Activated CD4-positive, alpha-beta memory T cell treated with anti-CD3 and anti-CD28 coated beads for 36 hours (primary cell): ENCODE measurements at regions not wholly inside any gene's neighbourhood (a gene's known extent, or its start where the extent isn't known, plus 50 kb on each side); places are given as distances from the start of the nearest gene placed in this dataset.
"Not testable (repeated sequence)": the region's sequence is repeated elsewhere in the genome, so short reads cannot be mapped to it uniquely, and the experiment has no call there.

ENCODE experiments used
- CTCF ChIA-PET: fragments of 350-600 bp; sonication (Branson Sonifier 250); formaldehyde crosslinking; loops from one replicate; lab custom pipeline; 2021; ENCODE audit warnings: antibody characterized with exemption, inconsistent platforms; lab: Charles Lee
- POLR2A ChIA-PET: fragments of 350-600 bp; sonication (Branson Sonifier 250); formaldehyde crosslinking; loops from one replicate; lab custom pipeline; 2021; ENCODE audit warnings: antibody characterized with exemption; lab: Charles Lee
- DNase-seq: peaks from one replicate; pipeline ENCODE4 v3.0.0-alpha.2; 2020
- H3K27ac Mint-ChIP-seq: one replicate; pipeline ENCODE4 v1.8.0; 2021; ENCODE audit warnings: mixed read lengths
- H3K27me3 Mint-ChIP-seq: one replicate; pipeline ENCODE4 v1.8.0; 2021; ENCODE audit warnings: mixed read lengths
- H3K36me3 Mint-ChIP-seq: one replicate; pipeline ENCODE4 v1.8.0; 2021; ENCODE audit warnings: mixed read lengths
- H3K4me1 Mint-ChIP-seq: one replicate; pipeline ENCODE4 v1.8.0; 2021; ENCODE audit warnings: low read depth, mixed read lengths
- H3K4me3 Mint-ChIP-seq: one replicate; pipeline ENCODE4 v1.8.0; 2021; ENCODE audit warnings: mild to moderate bottlenecking, mixed read lengths
- H3K9me3 Mint-ChIP-seq: one replicate; pipeline ENCODE4 v1.8.0; 2021; ENCODE audit warnings: mixed read lengths
- intact Hi-C: fragments of 100-400 bp; cut with micrococcal nuclease; formaldehyde crosslinking; loops from one replicate; pipeline ENCODE4 v1.15.1; 2023

GRCh38 chr20:50328996-50329898, 138.6 kb downstream of the CEBPB start:
- no peak overlapping the region for H3K4me3 Mint-ChIP-seq
- H3K27ac Mint-ChIP-seq = no peak overlapping the region
- no peak for DNase-seq
- H3K9me3 Mint-ChIP-seq = peaks cover 5% of the 10 kb centered on the region
- POLR2A ChIA-PET = no interaction called here
- H3K27me3 Mint-ChIP-seq = peaks cover 6% of the 10 kb centered on the region
- no peaks in the 10 kb centered on the region for H3K36me3 Mint-ChIP-seq
- intact Hi-C loops = no loop called here
- H3K4me1 Mint-ChIP-seq = no peaks in the 10 kb centered on the region
- CTCF ChIA-PET = interaction anchor here (1.4 kb wide), 1 partner anchor 9 kb away, joined by 4 read pairs; no protein-coding TSS in a partner anchor

- Mint-ChIP-seq H3K27ac (no peak overlapping the region), H3K27me3 (peaks cover 6% of the 10 kb centered on the region), H3K4me1 (peaks cover 1% of the 10 kb centered on the region), H3K36me3 (no peaks in the 10 kb centered on the region), H3K4me3 (no peak overlapping the region), H3K9me3 (peaks cover 5% of the 10 kb centered on the region)
- ChIA-PET POLR2A (no interaction called here), CTCF (no interaction called here)
- intact Hi-C loops = no loop called here
- no peak for DNase-seq
Measured at GRCh38 chr20:50329981-50330503, 139.4 kb downstream of the CEBPB start.

- no peaks in the 10 kb centered on the region for H3K36me3 Mint-ChIP-seq
- intact Hi-C loops = no loop called here
- CTCF ChIA-PET = no interaction called here
Measured at GRCh38 chr20:50330504-50331313, 140.1 kb downstream of the CEBPB start.

GRCh38 chr20:50331469-50332363, 141.1 kb downstream of the CEBPB start:
- Mint-ChIP-seq H3K36me3 (no peaks in the 10 kb centered on the region), H3K27me3 (peaks cover 6% of the 10 kb centered on the region), H3K4me3 (no peak overlapping the region), H3K9me3 (peaks cover 5% of the 10 kb centered on the region), H3K4me1 (peaks cover 2% of the 10 kb centered on the region), H3K27ac (no peak overlapping the region)
- ChIA-PET POLR2A (no interaction called here), CTCF (interaction anchor here (0.6 kb wide), 1 partner anchor 418 kb away, joined by 5 read pairs; no protein-coding TSS in a partner anchor)
- DNase-seq = no peak
- intact Hi-C loops = no loop called here

More at GRCh38 chr20:50330504-50331313, 140.1 kb downstream of the CEBPB start:
- no peak overlapping the region for H3K4me3 Mint-ChIP-seq
- peaks cover 5% of the 10 kb centered on the region for H3K9me3 Mint-ChIP-seq
- no peak overlapping the region for H3K27ac Mint-ChIP-seq
- H3K27me3 Mint-ChIP-seq = peaks cover 6% of the 10 kb centered on the region
- no peak for DNase-seq
- H3K4me1 Mint-ChIP-seq = peaks cover 2% of the 10 kb centered on the region
- POLR2A ChIA-PET = no interaction called here

- no peak overlapping the region for H3K27ac Mint-ChIP-seq
- H3K4me1 Mint-ChIP-seq = peaks cover 7% of the 10 kb centered on the region
- ChIA-PET CTCF (no interaction called here), POLR2A (no interaction called here)
- H3K36me3 Mint-ChIP-seq = no peaks in the 10 kb centered on the region
- DNase-seq = no peak
- intact Hi-C loops = no loop called here
- no peak overlapping the region for H3K4me3 Mint-ChIP-seq
- peaks cover 6% of the 10 kb centered on the region for H3K27me3 Mint-ChIP-seq
- H3K9me3 Mint-ChIP-seq = peaks cover 5% of the 10 kb centered on the region
Measured at GRCh38 chr20:50332491-50332980, 141.9 kb downstream of the CEBPB start.

GRCh38 chr20:50333131-50333670, 142.6 kb downstream of the CEBPB start:
- Mint-ChIP-seq H3K4me3 (no peak overlapping the region), H3K9me3 (no peaks in the 10 kb centered on the region), H3K4me1 (peaks cover 14% of the 10 kb centered on the region), H3K27ac (no peak overlapping the region), H3K36me3 (no peaks in the 10 kb centered on the region), H3K27me3 (peaks cover 6% of the 10 kb centered on the region)
- intact Hi-C loops = no loop called here
- ChIA-PET CTCF (no interaction called here), POLR2A (no interaction called here)
- DNase-seq = no peak

- Mint-ChIP-seq H3K4me3 (no peak overlapping the region), H3K4me1 (peaks cover 19% of the 10 kb centered on the region), H3K9me3 (no peaks in the 10 kb centered on the region), H3K27ac (no peak overlapping the region), H3K27me3 (peaks cover 6% of the 10 kb centered on the region), H3K36me3 (no peaks in the 10 kb centered on the region)
- POLR2A ChIA-PET = no interaction called here
- DNase-seq = no peak
- intact Hi-C loops = no loop called here
- CTCF ChIA-PET = interaction anchor here (0.7 kb wide), 1 partner anchor 8 kb away, joined by 4 read pairs; no protein-coding TSS in a partner anchor
Measured at GRCh38 chr20:50333812-50334211, 143.2 kb downstream of the CEBPB start.

- DNase-seq, H3K9me3 Mint-ChIP-seq, H3K4me3 Mint-ChIP-seq, H3K27me3 Mint-ChIP-seq, H3K36me3 Mint-ChIP-seq, intact Hi-C loops, H3K27ac Mint-ChIP-seq: not testable (repeated sequence)
- ChIA-PET CTCF (interaction anchor here (0.7 to 1.3 kb wide), 3 partner anchors 8 to 147 kb away, joined by 3 to 4 read pairs (median 4); no protein-coding TSS in a partner anchor), POLR2A (interaction anchor here (0.7 to 1.1 kb wide), 2 partner anchors 136 to 470 kb away, joined by 3 read pairs; no protein-coding TSS in a partner anchor)
- peaks cover 26% of the 10 kb centered on the region for H3K4me1 Mint-ChIP-seq
Measured at GRCh38 chr20:50334512-50334911, 143.9 kb downstream of the CEBPB start.

- ChIA-PET CTCF (interaction anchor here (1.3 kb wide), 2 partner anchors 132 to 148 kb away, joined by 3 to 4 read pairs; no protein-coding TSS in a partner anchor), POLR2A (interaction anchor here (0.7 to 1.1 kb wide), 2 partner anchors 136 to 471 kb away, joined by 3 read pairs; no protein-coding TSS in a partner anchor)
- intact Hi-C loops = loop anchor here (5.0 kb wide), 3 partner anchors 47 to 227 kb away; partner anchors contain the start of gene UBE2V1
- peaks cover 3% of the 10 kb centered on the region for H3K27me3 Mint-ChIP-seq
- peak; percentile 27 for DNase-seq
- no peak overlapping the region for H3K4me3 Mint-ChIP-seq
- H3K36me3 Mint-ChIP-seq = no peaks in the 10 kb centered on the region
- no peaks in the 10 kb centered on the region for H3K9me3 Mint-ChIP-seq
- peaks cover 32% of the 10 kb centered on the region for H3K4me1 Mint-ChIP-seq
- H3K27ac Mint-ChIP-seq = no peak overlapping the region
Measured at GRCh38 chr20:50335105-50335504, 144.5 kb downstream of the CEBPB start.

- intact Hi-C loops = loop anchor here (5.0 kb wide), 3 partner anchors 46 to 226 kb away; partner anchors contain the start of gene UBE2V1
- peaks cover 37% of the 10 kb centered on the region for H3K4me1 Mint-ChIP-seq
- H3K27me3 Mint-ChIP-seq = peaks cover 3% of the 10 kb centered on the region
- CTCF ChIA-PET = interaction anchor here (1.0 to 1.3 kb wide), 2 partner anchors 14 to 148 kb away, joined by 4 read pairs; no protein-coding TSS in a partner anchor
- DNase-seq = no peak
- H3K27ac Mint-ChIP-seq = no peak overlapping the region
- POLR2A ChIA-PET = no interaction called here
- no peaks in the 10 kb centered on the region for H3K36me3 Mint-ChIP-seq
- no peaks in the 10 kb centered on the region for H3K9me3 Mint-ChIP-seq
- H3K4me3 Mint-ChIP-seq = no peak overlapping the region
Measured at GRCh38 chr20:50335866-50336265, 145.2 kb downstream of the CEBPB start.
